SK-N-SH (cell line): ENCODE measurements at regions not wholly inside any gene's neighbourhood (a gene's known extent, or its start where the extent isn't known, plus 50 kb on each side); places are given as distances from the start of the nearest gene placed in this dataset.

Experiments used
- EP300 ChIP-seq, 2 experiments: IDR thresholded peaks; 2 replicates each; pipeline versions ENCODE4 v1.4.0 to v1.6.1; 2012; ENCODE audit warnings: borderline replicate concordance in 1 of 2, low read depth in 1 of 2, low read length in 1 of 2
- SMC3 ChIP-seq: IDR thresholded peaks from 2 replicates; pipeline ENCODE4 v1.6.1; 2012; ENCODE audit warnings: low read depth, low read length, improper control_type of control experiment
- TF ChIP-seq, protein P1 (sequence below): fragments of 200-600 bp; sonication (generic); IDR thresholded peaks from 2 replicates; pipeline ENCODE4 v1.6.1; 2017; ENCODE audit warnings: antibody characterized with exemption, mild to moderate bottlenecking, moderate library complexity

DNA sequence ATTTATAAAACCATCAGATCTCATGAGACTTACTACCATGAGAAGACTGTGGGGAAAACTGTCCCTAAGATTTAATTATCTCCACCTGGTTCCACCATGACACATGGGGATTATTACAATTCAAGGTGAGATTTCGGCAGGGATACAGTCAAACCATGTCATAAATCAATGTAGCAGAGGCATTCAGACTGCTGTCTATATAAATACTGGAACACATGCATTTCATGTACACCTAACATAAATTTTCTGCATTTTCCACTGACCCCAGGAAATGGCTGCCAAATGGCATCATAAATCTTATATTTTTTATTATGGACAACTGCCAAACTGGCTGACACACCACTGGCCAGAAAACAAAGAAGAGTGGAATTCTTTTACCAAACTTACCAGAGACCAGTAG, 755.1 kb upstream of the EPHA6 start:
- TF ChIP-seq EP300 (IDR thresholded peaks at IDR 0.05; ENCODE audit: borderline replicate concordance in 1 of 2, low read depth in 1 of 2, low read length in 1 of 2) (no peak), SMC3 (no peak)
- TF ChIP-seq, protein P1, sequence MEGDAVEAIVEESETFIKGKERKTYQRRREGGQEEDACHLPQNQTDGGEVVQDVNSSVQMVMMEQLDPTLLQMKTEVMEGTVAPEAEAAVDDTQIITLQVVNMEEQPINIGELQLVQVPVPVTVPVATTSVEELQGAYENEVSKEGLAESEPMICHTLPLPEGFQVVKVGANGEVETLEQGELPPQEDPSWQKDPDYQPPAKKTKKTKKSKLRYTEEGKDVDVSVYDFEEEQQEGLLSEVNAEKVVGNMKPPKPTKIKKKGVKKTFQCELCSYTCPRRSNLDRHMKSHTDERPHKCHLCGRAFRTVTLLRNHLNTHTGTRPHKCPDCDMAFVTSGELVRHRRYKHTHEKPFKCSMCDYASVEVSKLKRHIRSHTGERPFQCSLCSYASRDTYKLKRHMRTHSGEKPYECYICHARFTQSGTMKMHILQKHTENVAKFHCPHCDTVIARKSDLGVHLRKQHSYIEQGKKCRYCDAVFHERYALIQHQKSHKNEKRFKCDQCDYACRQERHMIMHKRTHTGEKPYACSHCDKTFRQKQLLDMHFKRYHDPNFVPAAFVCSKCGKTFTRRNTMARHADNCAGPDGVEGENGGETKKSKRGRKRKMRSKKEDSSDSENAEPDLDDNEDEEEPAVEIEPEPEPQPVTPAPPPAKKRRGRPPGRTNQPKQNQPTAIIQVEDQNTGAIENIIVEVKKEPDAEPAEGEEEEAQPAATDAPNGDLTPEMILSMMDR, result no peak
